NT2/D1 (cell line): ENCODE measurements at regions not wholly inside any gene's neighbourhood (a gene's known extent, or its start where the extent isn't known, plus 50 kb on each side); places are given as distances from the start of the nearest gene placed in this dataset.

ENCODE experiments used
- SUZ12 ChIP-seq: IDR thresholded peaks from 2 replicates; pipeline ENCODE4 v1.6.1; 2011; ENCODE audit not compliant: insufficient read length, insufficient read depth; ENCODE audit errors: extremely low read depth
- YY1 ChIP-seq: IDR thresholded peaks from 2 replicates; pipeline ENCODE4 v1.6.1; 2011; ENCODE audit not compliant: insufficient read length, insufficient read depth
- ZNF274 ChIP-seq: IDR thresholded peaks from 2 replicates; pipeline ENCODE4 v1.6.1; 2011; ENCODE audit warnings: mild to moderate bottlenecking, low read depth, low read length

DNA sequence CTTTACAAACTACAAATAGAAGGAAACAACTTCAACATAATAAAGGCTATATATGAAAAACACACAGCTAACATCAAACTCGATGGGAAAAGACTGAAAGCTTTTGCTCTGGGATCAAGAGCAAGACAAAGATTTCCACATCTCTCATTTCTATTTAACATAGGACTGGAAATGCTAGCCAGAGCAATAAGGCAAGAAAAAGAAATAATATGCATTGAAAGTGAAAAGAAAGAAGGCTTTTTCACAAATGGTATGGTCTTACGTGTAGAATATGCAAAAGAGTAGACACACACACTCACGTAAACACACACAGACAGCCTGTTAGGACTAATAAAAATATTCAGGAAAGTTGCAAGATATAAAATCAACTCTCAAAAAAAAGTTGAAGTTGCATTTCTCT lies 660.5 kb upstream of the PCDH10 start:
- TF ChIP-seq SUZ12, result no peak
- TF ChIP-seq ZNF274, result no peak
- no peak for TF ChIP-seq YY1
